NCI-H2081 (cell line): ENCODE measurements at regions not wholly inside any gene's neighbourhood (a gene's known extent, or its start where the extent isn't known, plus 50 kb on each side); places are given as distances from the start of the nearest gene placed in this dataset.

ENCODE experiments used
- DNase-seq, 2 experiments: peaks; one replicate each; lab custom pipeline; 2025; lab: John Stamatoyannopoulos, UW

GRCh38 chr2:20523073-20523798, 76.4 kb downstream of the RHOB start:
- DNase-seq, result no peak

- no peak for DNase-seq
These were observed 76.9 kb downstream of the RHOB start for GRCh38 chr2:20523799-20524187.

GRCh38 chr2:20524412-20525040, 77.7 kb downstream of the RHOB start:
- DNase-seq, result no peak

GRCh38 chr2:20525041-20526035, 78.5 kb downstream of the RHOB start:
- DNase-seq, result no peak

- DNase-seq, result no peak
These were observed 79.3 kb downstream of the RHOB start for GRCh38 chr2:20526160-20526559.

GRCh38 chr2:20526708-20527107, 79.8 kb downstream of the RHOB start:
- DNase-seq, result peak; percentile 35 to 76

GRCh38 chr2:20528713-20529112, 81.8 kb downstream of the RHOB start:
- DNase-seq, result no peak

GRCh38 chr2:20530520-20530919, 83.6 kb downstream of the RHOB start:
- no peak for DNase-seq

GRCh38 chr2:20531633-20532262, 84.9 kb downstream of the RHOB start:
- DNase-seq, result no peak

- no peak for DNase-seq
These were observed 86.0 kb downstream of the RHOB start for GRCh38 chr2:20532634-20533437.

- no peak for DNase-seq
These were observed 87.2 kb downstream of the RHOB start for GRCh38 chr2:20533993-20534622.

- DNase-seq, result no peak
These were observed 88.3 kb downstream of the RHOB start for GRCh38 chr2:20534913-20535801.

- DNase-seq, result no peak
These were observed 89.9 kb downstream of the RHOB start for GRCh38 chr2:20536619-20537422.

GRCh38 chr2:20537423-20538307, 90.8 kb downstream of the RHOB start:
- DNase-seq, result no peak

- DNase-seq, result no peak
These were observed 91.6 kb downstream of the RHOB start for GRCh38 chr2:20538308-20539132.

GRCh38 chr2:20539133-20539719, 92.4 kb downstream of the RHOB start:
- no peak for DNase-seq
